GM21381 (cell line): ENCODE measurements at regions not wholly inside any gene's neighbourhood (a gene's known extent, or its start where the extent isn't known, plus 50 kb on each side); places are given as distances from the start of the nearest gene placed in this dataset.
"Not testable (repeated sequence)": the region's sequence is repeated elsewhere in the genome, so short reads cannot be mapped to it uniquely, and the experiment has no call there.

ENCODE experiments used
- ATAC-seq: cut with Tn5 transposase; IDR thresholded peaks from one replicate; pipeline ENCODE4 v1.9.1; 2021; ENCODE audit warnings: mild to moderate bottlenecking, moderate library complexity; ENCODE audit not compliant: unreplicated experiment

DNA sequence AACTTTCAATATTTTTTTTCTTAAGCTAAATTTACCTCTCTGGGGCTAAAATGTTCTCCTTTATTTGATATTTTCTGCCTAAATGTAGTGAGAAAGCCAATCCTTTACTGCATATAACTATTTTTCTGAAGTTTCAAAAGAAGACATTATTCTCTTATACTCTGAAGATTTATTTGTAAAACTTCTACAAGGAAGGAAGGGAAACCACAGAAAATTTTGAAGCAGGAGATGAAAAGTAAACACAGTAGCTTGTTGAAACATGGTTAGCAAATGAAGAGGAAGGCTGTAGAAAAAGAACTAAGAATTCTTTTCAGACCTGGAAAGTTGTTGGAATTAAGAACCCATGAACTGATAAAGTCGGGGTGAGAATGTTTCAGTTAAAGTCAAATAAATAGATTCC, 330.3 kb downstream of the HGF start:
- no peak for ATAC-seq

DNA sequence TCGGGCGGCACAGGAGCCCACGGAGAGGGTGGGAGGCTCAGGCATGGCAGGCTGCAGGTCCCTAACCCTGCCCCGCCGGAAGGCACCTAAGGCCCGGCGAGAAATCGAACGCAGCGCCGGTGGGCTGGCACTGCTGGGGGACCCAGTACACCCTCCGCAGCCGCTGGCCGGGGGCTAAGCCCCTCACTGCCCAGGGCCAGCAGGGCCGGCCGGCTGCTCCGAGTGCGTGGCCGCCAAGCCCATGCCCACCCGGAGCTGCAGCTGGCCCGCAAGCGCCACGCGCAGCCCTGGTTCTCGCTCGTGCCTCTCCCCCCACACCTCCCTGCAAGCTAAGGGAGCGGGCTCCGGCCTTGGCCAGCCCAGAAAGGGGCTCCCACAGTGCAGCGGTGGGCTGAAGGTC, 332.7 kb downstream of the HGF start:
- not testable (repeated sequence) for ATAC-seq

DNA sequence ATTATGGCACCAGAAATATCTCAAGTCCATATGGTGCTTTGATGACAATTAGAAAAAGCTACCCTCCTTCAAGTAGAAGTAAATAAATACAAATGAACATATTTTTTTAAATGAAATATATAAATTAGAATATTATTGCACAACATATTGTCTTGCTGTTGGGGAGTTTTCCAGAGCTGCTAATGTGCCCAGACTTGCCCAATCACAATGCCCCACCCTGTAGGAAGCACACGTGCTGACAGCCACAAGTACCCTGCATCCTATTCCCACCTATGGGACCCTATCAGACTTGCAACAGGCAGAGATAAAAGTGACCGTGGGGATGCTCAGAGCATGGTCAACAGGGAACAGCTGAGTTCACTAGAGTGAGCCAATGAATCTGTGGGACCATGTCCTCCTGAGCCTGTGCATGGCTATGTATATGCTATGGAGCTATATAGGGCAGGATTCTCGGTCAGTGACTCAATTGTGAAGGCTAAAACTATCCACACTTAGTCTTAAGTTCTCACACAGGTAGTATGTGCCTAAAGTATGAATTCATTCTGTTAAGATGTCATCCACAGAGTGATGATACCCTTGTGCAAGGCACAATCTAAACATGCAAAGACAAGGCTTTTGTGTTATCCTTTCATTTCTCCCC, 336.0 kb downstream of the HGF start:
- ATAC-seq, result no peak

DNA sequence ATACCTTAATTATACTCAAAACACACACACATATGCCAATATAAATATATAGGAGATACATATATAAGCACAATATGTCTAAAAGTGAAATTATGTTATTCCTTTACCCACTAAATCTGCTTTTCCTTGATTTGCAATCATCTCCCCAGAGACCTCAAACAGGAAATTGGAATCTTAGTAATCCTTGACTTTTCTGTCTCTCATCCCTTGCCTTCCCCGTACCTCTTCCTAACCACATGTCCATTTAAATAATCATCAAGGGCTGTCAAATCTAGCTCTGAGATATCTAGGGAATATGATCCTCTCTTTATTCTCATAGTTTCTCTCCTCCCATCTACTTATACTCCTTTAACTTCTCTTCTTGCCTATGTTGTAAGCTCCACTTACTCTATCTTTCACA, 336.6 kb downstream of the HGF start:
- no peak for ATAC-seq

DNA sequence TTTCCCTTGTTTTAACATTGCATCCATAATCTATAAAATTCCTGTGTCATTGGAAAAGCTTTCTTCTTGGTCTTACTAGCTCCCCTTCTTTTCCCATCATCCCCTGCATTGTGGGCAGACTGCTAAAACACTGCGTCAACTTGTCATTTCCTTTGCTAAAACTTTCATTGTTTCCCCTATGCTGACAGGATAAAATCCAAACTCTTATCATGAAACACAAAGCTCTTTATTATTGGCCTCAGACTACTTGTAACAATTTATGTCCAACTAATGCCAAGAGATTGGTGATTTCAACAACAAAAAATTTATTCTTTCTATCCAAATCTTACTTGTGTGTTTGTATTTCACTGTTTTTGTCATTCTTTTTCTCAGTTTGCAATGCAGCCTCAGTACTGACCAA, 339.1 kb downstream of the HGF start:
- ATAC-seq, result no peak

DNA sequence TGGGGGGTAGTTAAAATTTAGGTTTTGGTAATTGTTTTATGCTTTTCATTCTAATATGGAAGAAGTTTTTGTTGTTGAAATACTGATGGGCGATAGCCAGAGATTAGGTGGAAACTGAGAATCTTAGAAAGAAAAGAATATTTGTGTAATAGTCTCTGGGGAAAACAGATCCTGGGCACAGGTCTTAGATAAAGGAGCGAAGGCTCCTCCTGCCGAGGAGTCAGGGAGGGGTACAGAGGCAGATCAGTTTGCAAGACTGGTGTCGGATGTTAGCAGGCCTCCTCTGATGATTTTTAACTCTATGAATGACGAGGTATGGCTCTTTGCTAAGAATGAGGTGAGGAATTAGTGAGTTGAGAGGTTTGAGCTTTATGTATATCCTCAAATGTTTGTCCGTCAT, 339.7 kb downstream of the HGF start:
- no peak for ATAC-seq

DNA sequence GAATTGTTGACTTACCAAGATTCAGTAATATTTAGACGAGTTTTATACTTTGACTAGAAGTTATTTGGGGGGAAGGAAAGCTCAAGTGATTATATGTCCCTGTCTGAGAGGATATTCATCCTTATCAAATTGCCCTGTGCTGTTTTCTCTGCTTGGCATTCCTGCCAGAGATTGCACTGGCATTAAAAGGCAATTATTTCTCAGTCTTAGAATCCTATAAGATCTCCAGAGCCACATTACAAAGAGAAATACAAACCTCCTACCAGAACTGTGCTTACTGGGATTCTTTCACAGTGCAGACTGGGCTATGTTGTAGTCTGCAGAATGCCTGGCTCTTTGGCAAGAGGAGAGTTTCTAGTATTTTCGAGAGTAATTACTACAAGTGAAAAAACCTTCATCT, 342.4 kb downstream of the HGF start:
- no peak for ATAC-seq

DNA sequence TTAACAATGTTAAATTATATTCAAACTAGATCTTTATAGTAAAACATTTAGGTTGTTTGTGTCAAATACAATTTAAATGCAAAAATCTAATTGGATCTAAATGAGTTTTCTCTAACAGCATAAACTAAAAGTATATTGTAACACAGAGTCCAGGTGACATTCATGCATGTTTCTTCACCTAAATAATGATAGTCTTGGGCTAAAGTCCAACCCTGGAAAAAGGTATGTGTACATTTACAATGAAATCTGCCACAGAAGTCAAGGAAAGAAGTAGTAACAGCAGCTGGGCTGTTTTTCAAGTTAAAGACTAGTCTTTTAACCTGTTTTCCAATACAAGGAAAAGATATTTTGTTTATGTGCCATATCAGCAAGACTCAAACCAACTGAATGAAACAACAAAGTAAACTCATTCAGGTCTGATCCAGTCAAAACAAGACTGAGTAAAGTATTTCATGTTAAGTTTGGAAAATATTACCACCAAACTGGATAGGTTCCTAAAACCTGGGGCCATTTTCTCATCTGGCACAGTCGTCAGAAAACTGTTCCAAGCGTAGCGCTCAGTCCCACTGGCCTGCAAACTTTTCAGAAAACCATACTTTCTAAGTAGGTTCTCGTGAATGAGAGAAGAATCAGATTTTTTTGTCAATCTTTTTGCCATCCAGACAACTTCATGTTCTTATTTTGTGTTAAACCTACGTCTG, 349.2 kb downstream of the HGF start:
- ATAC-seq, result no peak

DNA sequence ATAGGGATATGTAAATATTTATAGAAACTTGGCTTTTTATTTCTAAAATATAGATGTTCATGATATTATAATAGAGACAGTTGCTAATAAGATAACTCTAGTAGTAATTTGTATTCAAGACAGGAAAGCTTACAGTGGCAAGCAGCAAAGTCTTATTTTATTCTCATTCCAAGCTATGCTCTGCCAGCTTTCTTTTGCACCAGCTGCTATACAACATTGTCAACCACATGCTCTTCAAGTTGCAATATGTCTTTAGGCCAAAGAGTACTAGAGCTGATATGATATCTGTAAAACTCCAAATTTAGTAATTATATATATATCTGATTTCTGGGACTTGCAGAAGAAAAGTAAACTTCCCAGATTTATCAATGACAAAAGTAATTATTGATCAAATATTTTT, 350.1 kb downstream of the HGF start:
- ATAC-seq, result no peak

DNA sequence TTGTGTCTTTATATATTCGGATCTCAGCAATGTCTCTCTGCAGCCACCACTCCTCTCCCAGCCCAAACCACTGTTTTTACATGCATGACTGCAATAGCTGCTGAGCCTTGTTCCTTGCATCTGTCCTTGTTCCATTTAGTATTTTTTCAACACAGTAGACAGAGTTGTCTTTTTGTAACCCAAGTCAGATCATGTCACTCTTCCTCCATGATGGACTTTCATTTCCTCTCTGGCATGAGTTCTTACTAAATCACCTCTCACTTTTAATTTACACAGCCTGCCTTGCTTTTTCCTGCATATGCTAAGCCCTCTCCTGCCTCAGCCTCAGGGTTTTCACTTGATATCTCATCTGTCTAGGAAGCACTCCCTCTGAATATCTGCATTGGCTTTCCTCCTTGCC, 353.2 kb downstream of the HGF start:
- ATAC-seq, result no peak

DNA sequence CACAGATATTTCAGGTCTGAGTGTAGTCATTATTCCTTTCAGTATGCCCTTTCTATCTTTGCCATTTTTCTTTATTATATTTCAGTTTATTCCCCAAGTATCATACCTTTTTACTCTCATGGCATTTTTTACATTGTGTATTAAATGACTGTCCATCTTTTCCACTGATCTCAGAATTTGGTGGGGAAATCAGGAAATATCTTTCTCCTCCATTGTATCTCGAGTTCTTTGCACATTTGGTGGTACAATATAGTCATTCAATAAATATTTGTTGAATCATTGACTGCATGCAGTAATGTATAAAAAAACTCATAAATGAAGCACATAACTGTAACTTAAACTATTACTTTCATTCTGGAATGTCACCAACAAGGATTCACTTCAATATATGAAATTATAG, 354.7 kb downstream of the HGF start:
- no peak for ATAC-seq

DNA sequence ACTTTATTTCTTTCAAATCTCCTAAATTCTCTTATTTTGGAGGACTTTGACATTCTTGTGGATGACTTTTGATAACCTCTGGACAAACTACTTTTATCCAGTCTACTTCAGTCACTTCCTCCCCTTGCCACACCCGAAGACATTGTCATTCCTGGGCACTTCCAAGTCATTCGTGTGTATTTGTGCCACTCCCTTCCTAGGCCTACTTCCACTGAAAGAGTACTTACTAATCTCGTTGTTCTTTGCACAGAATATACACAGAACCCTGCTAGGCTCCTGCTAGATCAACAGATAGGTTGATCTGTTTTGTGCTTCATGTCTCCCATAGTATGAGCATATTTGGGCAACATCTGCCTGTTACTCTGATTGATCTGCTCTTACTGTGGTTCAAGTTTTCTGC, 355.4 kb downstream of the HGF start:
- no peak for ATAC-seq

DNA sequence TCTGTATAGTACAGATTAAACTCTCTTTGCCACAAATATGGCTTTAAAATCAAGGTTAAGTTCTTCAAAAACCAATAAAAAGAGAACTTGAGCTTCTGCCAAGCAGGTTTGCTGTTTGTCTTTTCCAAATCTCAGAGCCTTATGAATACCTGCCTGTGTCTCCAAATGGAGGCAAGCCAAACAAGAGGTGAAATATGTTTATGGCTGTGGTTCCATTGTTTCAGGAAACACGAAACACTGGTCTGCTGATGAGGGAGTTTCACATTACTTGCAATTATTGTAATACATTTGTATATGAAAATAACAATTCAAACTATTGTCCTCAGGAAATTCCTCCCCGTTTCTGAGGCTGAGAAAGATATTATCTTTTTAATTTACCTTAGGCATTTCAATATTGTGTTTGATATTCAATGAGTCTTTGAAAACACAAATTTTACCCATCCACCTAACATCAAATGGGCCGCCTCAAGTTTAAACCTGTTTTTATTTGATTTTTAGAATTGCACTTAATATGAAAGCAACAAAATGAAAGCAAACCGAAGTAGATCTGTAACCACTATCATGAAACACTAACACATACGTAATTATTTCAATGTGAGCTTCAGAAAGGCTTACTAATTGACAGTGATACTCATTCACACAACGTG, 359.3 kb downstream of the HGF start:
- no peak for ATAC-seq

DNA sequence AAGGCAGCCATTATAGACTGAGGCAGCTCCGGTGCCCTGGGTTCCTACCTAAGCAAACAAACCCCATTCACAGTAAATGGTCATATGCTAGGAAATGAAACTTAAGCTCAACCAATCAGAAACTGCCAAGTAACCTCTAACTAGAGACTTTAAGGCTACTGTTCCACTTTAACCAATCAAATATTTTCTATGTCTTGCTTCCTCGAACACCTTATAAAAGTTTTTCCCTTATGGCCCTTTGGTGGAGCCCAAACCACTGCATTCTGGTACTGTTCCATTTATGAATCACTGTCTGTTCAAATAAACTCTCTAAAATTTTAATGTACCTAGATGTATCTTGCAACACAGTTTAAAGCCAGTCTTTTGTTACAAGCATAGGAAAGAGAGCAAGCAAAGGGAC, 361.1 kb downstream of the HGF start:
- no peak for ATAC-seq

DNA sequence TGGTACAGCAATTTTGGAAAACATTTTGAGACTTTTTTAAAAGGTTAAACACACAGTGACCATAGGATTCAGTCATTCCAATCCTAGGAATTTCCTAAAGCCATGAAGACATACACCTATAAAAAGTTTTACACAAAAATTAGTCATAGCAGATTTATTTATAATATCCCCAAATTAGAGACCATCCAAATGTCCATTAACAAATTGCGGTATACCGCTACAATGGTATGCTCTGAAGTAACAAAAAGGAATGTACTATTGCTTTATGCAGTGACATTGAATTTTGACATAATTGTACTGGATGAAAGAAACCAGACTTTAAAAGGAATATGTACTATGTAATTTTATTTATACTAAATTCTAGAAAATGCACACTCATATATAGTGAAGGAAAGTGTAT, 362.8 kb downstream of the HGF start:
- no peak for ATAC-seq

DNA sequence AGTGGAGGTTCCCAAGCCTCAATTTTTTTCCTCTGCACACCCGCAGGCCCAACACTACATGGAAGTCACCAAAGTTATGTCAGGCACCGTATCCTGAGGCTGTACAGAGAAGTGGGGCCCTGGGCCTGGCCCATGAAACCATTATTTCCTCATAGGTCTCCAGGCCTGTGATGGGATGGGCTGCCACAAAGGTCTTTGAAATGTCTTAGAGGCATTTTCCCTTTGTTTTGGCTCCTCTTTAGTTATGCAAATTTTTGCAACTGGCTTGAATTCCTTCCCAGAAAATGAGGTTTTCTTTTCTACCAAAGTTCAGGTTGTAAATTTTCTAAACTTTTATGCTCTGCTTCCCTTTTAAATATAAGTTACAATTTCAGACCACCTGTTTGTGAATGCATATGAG, 365.2 kb downstream of the HGF start:
- ATAC-seq, result no peak

DNA sequence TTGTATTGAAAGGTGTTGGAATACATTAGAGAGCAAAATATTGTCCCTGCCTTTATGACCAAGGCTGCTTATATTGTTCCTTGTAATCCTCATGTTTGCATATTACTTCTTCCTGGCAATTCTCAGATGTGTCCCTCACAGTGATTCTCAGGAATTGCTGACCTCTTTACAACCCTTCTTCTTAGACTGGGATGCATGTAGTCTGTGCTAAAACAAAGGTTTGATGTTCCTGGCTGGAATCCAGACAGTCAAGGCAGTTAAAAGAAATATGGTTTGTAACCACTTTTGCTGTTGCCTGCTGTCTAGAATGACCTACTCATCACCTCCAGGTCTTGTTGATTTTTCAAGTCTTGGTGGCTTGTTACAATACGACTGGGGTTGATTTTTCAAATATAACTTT, 367.6 kb downstream of the HGF start:
- no peak for ATAC-seq

DNA sequence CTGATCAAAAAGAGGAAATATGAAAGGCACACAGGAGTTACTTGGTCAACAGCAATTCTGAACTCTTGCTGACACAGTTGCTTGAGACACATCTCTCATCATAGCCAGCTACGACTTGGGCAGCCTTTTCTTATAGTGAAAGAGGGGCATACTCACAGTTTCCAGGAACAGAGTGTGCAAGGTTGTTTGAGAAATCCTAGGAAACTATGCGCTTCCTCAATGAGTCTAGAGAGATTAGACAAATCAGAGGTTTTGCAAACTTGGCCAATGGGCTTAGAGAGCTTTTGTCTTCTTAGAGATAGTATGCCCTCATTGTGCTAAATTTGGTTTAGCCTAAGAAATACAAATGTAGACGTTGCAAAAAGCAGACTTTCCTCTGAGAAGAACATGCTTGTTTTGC, 370.4 kb downstream of the HGF start:
- ATAC-seq, result no peak

DNA sequence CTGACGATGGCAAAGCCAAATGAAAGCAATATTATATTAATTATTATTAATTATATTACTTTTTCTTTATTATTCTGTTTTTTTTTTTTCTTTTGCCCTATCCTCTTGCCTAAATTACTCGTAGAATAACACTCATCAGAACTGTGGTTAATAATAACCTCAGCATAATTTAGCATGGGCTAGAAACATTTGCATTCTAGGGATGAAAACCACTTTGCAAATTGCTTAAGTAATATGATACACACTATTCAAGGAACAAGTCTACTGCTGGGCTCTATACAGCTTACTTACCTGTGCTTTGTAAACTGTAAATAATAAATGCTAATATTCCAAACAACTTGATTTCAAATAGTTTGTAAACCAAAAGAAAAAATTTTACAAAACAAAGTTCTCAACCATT, 375.8 kb downstream of the HGF start:
- no peak for ATAC-seq

DNA sequence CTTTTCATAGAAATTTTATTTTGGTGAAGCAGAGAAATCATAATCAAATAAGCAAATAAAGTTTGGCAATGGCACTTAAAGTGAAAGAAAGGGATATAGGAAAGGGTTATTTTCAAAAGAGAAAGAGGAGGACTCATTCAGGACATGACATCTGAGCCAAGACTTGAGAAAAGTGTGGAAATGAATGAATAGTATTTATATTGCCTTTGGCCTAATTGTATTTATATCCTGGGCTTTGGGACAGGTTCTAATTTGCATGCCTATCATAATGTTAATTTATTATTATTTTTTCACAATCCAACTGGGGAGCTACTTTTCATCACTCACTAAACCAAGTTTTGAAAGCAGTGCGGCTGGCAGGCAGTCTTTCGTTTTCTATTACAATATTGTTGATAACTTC, 376.8 kb downstream of the HGF start:
- no peak for ATAC-seq

DNA sequence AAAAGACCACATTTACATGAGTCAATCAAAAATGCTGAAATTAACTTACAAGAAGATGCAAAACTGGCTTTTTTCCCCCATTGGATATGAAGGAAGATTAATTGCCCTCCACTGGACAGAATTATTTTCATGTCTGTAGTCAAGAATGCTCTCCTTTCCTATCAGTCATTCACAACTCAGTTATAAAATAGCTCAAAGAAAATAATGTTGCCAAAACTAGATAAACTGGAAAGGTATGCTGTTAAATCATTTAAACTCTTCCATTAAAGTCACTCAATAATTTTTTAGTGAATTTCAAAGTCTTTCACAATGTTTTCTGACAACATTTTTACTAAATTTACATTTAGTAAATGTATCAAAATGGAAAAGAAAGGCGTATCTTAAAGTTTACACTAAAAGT, 384.5 kb downstream of the HGF start:
- no peak for ATAC-seq

DNA sequence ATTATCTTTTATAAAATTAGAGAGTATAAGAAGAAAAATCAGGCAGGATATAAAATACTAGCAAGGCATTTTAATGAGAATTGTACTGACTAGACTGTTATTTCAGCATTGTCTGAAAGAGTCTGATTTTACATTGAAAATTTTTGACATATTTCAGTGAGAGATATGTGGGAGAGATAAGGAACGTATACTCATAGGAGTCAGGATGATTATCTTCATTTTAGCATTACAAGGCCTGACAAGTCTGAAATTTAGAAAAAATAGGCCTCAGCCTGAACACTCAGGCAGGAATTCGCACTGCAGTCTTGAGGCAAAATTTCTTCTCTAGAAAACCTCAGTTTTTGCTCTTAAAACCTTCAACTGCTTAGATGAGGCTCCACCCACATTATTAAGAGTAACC, 386.0 kb downstream of the HGF start:
- no peak for ATAC-seq

DNA sequence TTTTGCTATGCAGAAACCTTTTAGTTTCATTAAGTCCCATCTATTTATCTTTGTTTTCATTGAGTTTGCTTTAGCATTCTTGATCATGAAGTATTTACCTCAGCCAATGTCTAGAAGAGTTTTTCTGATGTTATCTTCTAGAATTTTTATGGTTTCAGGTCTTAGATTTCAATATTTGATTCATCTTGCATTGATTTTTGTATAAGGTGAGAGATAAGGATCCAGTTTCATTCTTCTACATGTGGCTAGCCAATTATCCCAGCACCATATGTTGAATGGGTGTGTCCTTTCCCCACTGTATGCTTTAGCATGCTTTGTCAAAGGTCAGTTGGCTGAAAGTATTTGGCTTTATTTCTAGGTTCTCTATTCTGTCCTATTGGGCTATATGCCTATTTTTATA, 395.2 kb downstream of the HGF start:
- ATAC-seq, result not testable (repeated sequence)
